Transverse colon (tissue), 4 donors: ENCODE measurements at regions not wholly inside any gene's neighbourhood (a gene's known extent, or its start where the extent isn't known, plus 50 kb on each side); places are given as distances from the start of the nearest gene placed in this dataset.

Experiments
- CTCF ChIP-seq, 5 experiments: fragments of 200-600 bp in 3 of 5; fragments of 450-650 bp in 2 of 5; sonication (generic) in 3 of 5; IDR thresholded peaks; 1 replicate in 2 of 5; 2 replicates in 3 of 5; pipeline ENCODE4 v1.5.1; 2016 to 2017; ENCODE audit warnings: antibody characterized with exemption in 5 of 5, inconsistent platforms in 3 of 5, mild to moderate bottlenecking in 2 of 5, moderate library complexity in 1 of 5
- EP300 ChIP-seq: sonication (generic); formaldehyde crosslinking; IDR thresholded peaks from one replicate; pipeline ENCODE4 v1.6.1; 2017; ENCODE audit warnings: antibody characterized with exemption, low read depth
- POLR2A ChIP-seq: fragments of 450-650 bp; IDR thresholded peaks from one replicate; pipeline ENCODE4 v1.6.1; 2016; ENCODE audit warnings: antibody characterized with exemption, mild to moderate bottlenecking, moderate library complexity
- POLR2AphosphoS5 ChIP-seq, 3 donors: sonication (generic); formaldehyde crosslinking; IDR thresholded peaks; one replicate each; pipeline ENCODE4 v1.6.1; 2016; ENCODE audit warnings: antibody characterized with exemption in 3 of 3

GRCh38 chr2:177073611-177074010 lies 139.0 kb upstream of the HNRNPA3 start:
- TF ChIP-seq CTCF (IDR thresholded peaks at IDR 0.05) (no peak), POLR2AphosphoS5 (IDR thresholded peaks at IDR 0.05) (no peak), EP300 (no peak), POLR2A (no peak)
